C4-2B (cell line): ENCODE measurements at regions not wholly inside any gene's neighbourhood (a gene's known extent, or its start where the extent isn't known, plus 50 kb on each side); places are given as distances from the start of the nearest gene placed in this dataset.

Experiments used
- H3K27ac ChIP-seq: fragments of 450-650 bp; 2 replicates; pipeline ENCODE4 v1.5.1; 2017
- CTCF ChIP-seq: fragments of 450-650 bp; conservative IDR thresholded peaks from 2 replicates; pipeline ENCODE4 v1.5.1; 2017; ENCODE audit warnings: mild to moderate bottlenecking
- ZFX ChIP-seq: fragments of 450-650 bp; IDR thresholded peaks from 2 replicates; pipeline ENCODE4 v1.6.1; 2017

GRCh38 chr1:30325085-30325935 is 398.1 kb downstream of the MATN1 start:
- TF ChIP-seq CTCF (no peak), ZFX (no peak)
- H3K27ac ChIP-seq: no peak overlapping the region

- TF ChIP-seq CTCF (no peak), ZFX (no peak)
Measured at GRCh38 chr1:30324251-30325084, 398.9 kb downstream of the MATN1 start.

GRCh38 chr1:30323841-30324240 is 399.5 kb downstream of the MATN1 start:
- H3K27ac ChIP-seq: no peak overlapping the region
- TF ChIP-seq CTCF (no peak), ZFX (no peak)

More at GRCh38 chr1:30324251-30325084, 398.9 kb downstream of the MATN1 start:
- no peak overlapping the region for H3K27ac ChIP-seq

GRCh38 chr1:30323352-30323751 is 400.0 kb downstream of the MATN1 start:
- TF ChIP-seq CTCF: no peak
- no peak for TF ChIP-seq ZFX
- no peak overlapping the region for H3K27ac ChIP-seq

- no peak overlapping the region for H3K27ac ChIP-seq
- TF ChIP-seq ZFX (no peak), CTCF (no peak; the same call in 1 of the 2 replicates)
Measured at GRCh38 chr1:30322859-30323257, 400.5 kb downstream of the MATN1 start.

GRCh38 chr1:30321996-30322858 is 401.2 kb downstream of the MATN1 start:
- no peak for TF ChIP-seq CTCF
- no peak overlapping the region for H3K27ac ChIP-seq
